NCI-H1417 treated with DMSO at 0.1 percent for 48 hours (cell line): ENCODE measurements at regions not wholly inside any gene's neighbourhood (a gene's known extent, or its start where the extent isn't known, plus 50 kb on each side); places are given as distances from the start of the nearest gene placed in this dataset.

ENCODE experiments used
- DNase-seq: peaks from one replicate; lab custom pipeline; 2025; lab: John Stamatoyannopoulos, UW

- DNase-seq = no peak
Observed at GRCh38 chr6:9942131-9942530, 472.7 kb downstream of the TFAP2A start.

GRCh38 chr6:9938801-9939200, 476.1 kb downstream of the TFAP2A start:
- no peak for DNase-seq

GRCh38 chr6:9937031-9937763, 477.7 kb downstream of the TFAP2A start:
- DNase-seq = no peak

GRCh38 chr6:9936551-9936950, 478.3 kb downstream of the TFAP2A start:
- DNase-seq = no peak

- no peak for DNase-seq
Observed at GRCh38 chr6:9933677-9934076, 481.2 kb downstream of the TFAP2A start.

- DNase-seq = no peak
Observed at GRCh38 chr6:9927275-9927674, 487.6 kb downstream of the TFAP2A start.

GRCh38 chr6:9924971-9925370, 489.9 kb downstream of the TFAP2A start:
- no peak for DNase-seq

GRCh38 chr6:9921366-9921765, 493.5 kb downstream of the TFAP2A start:
- DNase-seq = no peak

- DNase-seq = no peak
Observed at GRCh38 chr6:9914951-9915350, 499.9 kb downstream of the TFAP2A start.

GRCh38 chr6:9901376-9901775, 513.5 kb downstream of the TFAP2A start:
- DNase-seq = no peak

- no peak for DNase-seq
Observed at GRCh38 chr6:9896806-9897205, 518.1 kb downstream of the TFAP2A start.

GRCh38 chr6:9890893-9891292, 524.0 kb downstream of the TFAP2A start:
- DNase-seq = no peak

GRCh38 chr6:9890469-9890868, 524.4 kb downstream of the TFAP2A start:
- no peak for DNase-seq

- no peak for DNase-seq
Observed at GRCh38 chr6:9878535-9878934, 536.3 kb downstream of the TFAP2A start.

GRCh38 chr6:9875605-9876353, 539.1 kb downstream of the TFAP2A start:
- DNase-seq = no peak

GRCh38 chr6:9862603-9863167, 552.2 kb downstream of the TFAP2A start:
- DNase-seq = no peak

GRCh38 chr6:9851541-9852380, 563.1 kb downstream of the TFAP2A start:
- DNase-seq = no peak

GRCh38 chr6:9851006-9851405, 563.9 kb downstream of the TFAP2A start:
- no peak for DNase-seq

- DNase-seq = no peak
Observed at GRCh38 chr6:9848094-9848493, 566.8 kb downstream of the TFAP2A start.

GRCh38 chr6:9841886-9842725, 572.8 kb downstream of the TFAP2A start:
- no peak for DNase-seq

GRCh38 chr6:9834233-9834632, 580.6 kb downstream of the TFAP2A start:
- DNase-seq = no peak
